ENCODE measurements at regions not wholly inside any gene's neighbourhood (a gene's known extent, or its start where the extent isn't known, plus 50 kb on each side); places are given as distances from the start of the nearest gene placed in this dataset.
"Not testable (repeated sequence)": the region's sequence is repeated elsewhere in the genome, so short reads cannot be mapped to it uniquely, and the experiment has no call there.

GRCh38 chr3:125767641-125768040 lies 172.3 kb upstream of the OSBPL11 start:
- no peak for TF ChIP-seq CTCF (IDR thresholded peaks at IDR 0.05; ENCODE audit: extremely low read depth, missing control alignments)
- DNase-seq (ENCODE audit: low spot score), result no peak

DNA sequence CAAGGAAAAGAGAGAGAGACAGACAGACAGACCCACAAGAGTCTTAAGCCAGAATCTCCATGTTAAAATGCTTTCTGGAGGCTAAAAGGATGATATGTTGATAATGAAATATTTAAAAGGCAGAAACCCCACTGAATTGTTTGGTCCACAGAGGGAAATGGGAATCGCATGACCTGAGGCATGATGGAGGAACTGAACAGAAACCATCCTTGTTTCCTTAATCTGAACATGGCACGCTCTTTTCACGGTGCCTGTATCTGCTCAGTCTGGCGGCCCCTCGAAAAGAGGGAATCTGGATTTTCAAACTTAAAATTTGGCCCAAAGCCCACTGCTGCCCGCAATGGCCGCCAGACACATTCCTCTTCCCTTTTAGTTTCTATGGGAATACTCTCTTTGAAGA lies 173.5 kb upstream of the OSBPL11 start:
- DNase-seq (ENCODE audit: low spot score), result not testable (repeated sequence)

GRCh38 chr3:125771506-125771905 lies 176.2 kb upstream of the OSBPL11 start:
- not testable (repeated sequence) for DNase-seq (ENCODE audit: low spot score)

GRCh38 chr3:125774433-125775034 lies 179.2 kb upstream of the OSBPL11 start:
- DNase-seq (ENCODE audit: low spot score), result not testable (repeated sequence)

- DNase-seq (ENCODE audit: low spot score), result not testable (repeated sequence)
These were observed 179.8 kb upstream of the OSBPL11 start for GRCh38 chr3:125775106-125775505.

- DNase-seq (ENCODE audit: low spot score), result not testable (repeated sequence)
These were observed 180.5 kb upstream of the OSBPL11 start for GRCh38 chr3:125775606-125776294.

- not testable (repeated sequence) for DNase-seq (ENCODE audit: low spot score)
These were observed 184.0 kb upstream of the OSBPL11 start for GRCh38 chr3:125779276-125779675.

DNA sequence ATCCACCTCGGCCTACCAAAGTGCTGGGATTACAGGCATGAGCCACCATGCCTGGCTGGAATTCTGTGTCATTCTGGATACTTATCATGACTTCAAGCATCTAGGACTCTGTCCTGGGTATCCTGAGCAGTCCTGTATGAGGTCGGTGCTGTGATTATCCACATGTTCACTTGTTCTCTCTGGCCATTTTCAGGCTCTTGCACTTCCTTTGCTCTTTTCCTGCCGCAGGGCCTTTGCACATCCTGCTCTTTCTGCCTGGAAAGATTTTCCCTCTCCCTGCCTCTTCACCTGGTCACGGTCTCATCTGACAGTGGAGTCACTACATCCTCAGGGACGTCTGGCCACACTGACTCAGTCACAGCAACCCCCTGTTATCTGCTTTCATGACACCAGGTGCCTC lies 184.6 kb upstream of the OSBPL11 start:
- not testable (repeated sequence) for DNase-seq (ENCODE audit: low spot score)

- DNase-seq (ENCODE audit: low spot score), result not testable (repeated sequence)
These were observed 186.4 kb upstream of the OSBPL11 start for GRCh38 chr3:125781678-125782077.

DNA sequence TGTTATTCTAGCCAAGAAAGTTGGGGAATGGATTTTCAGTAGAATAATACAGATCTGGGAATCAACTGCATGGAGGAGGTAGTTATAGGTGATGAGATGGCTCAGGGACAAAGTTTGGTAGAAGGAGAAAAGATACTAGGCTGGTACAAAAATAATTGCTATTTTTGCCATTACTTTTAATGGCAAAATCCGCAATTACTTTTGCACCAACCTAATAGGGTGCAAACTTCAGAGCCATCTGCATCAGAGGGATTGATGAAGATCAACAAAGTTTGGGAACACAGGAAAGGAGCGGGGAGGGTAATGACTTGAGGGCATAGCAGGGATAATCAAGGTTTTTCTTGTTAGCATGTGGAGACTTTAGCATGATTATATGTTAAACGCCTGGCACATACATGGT lies 178.7 kb upstream of the ROPN1B start:
- not testable (repeated sequence) for DNase-seq (ENCODE audit: low spot score)

- DNase-seq (ENCODE audit: low spot score), result not testable (repeated sequence)
These were observed 178.0 kb upstream of the ROPN1B start for GRCh38 chr3:125791021-125791420.

DNA sequence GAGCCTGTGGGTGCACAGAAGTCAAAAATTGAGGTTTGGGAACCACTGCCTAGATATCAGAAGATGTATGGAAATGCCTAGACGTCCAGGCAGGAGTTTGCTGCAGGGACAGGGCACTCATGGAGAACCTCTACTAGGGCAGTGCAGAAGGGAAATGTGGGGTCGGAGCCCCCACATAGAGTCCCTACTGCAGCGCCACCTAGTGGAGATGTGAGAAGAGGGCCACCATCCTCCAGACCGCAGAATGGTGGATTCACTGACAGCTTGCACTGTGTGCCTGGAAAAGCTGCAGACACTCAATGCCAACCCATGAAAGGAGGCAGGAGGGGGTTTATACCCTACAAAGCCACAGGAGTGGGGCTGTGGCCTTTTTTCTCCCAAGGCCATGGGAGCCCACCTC lies 159.0 kb upstream of the ROPN1B start:
- not testable (repeated sequence) for DNase-seq (ENCODE audit: low spot score)

- DNase-seq (ENCODE audit: low spot score), result not testable (repeated sequence)
These were observed 146.8 kb upstream of the ROPN1B start for GRCh38 chr3:125822175-125822574.

DNA sequence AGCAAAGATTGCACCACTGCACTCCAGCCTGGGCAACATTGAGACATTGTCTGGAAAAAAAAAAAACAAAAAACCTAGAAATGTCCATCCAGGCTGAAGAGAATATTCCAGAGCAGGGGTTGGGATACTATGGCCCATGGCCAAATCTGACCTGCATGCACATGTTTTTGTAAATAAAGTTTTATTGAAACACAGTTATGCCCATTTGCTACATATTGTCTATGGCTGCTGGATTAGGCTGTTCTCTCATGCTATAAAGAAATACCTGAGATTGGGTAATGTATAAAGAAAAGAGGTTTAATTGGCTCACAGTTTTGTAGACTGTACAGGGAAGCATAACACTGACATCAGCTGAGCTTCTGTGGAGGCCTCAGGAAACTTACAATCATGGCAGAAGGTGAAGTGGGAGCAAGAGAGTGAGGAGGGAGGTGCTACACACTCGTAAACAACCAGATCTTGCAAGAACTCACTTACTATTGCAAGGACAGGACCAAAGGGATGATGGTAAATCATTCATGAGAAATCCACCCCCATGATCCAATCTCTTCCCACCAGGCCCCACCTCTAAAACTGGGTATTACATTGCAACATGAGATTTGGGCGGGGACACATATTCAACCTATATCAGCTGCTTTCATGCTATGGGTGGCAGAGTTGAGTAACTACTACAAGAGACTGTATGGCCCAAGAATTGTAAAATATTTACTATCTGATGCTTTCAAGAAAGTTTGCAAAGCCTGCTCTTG lies 137.8 kb upstream of the ROPN1B start:
- not testable (repeated sequence) for DNase-seq (ENCODE audit: low spot score)

DNA sequence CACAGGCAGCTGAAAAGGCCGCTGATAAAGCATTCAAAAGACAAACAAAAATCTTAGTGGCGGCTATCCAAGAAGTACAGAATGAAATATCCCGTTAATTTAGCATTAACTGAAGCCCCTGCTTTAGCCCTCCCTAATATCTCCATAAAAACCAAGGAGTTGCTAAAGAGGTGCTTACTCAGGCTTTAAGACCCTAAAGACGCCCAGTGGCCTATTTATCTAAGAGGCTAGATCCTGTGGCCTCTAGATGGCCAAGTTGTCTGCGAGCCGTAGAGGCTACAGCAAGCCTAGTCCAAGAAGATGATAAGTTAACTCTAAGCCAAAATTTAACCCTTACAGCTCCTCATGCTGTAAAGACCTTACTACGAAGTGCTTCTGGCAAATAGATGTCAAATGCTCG lies 133.4 kb upstream of the ROPN1B start:
- DNase-seq (ENCODE audit: low spot score), result not testable (repeated sequence)

GRCh38 chr3:125836011-125836551 lies 132.9 kb upstream of the ROPN1B start:
- DNase-seq (ENCODE audit: low spot score), result not testable (repeated sequence)

GRCh38 chr3:125836786-125837185 lies 132.2 kb upstream of the ROPN1B start:
- DNase-seq (ENCODE audit: low spot score), result not testable (repeated sequence)

DNA sequence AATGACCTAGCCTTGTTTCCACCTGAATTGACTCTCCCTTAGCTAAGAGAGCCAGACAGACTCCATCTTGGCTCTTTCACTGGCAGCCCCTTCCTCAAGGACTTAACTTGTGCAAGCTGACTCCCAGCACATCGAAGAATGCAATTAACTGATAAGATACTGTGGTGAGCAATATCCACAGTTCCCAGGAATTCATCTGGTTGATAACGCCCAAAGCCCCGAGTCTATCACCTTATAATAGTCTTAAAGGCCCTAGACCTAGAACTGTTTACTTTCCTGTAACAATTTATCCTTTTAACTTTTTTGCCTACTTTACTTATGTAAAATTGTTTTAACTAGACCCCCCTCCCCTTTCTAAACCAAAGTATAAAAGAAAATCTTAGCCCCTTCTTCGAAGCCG lies 130.1 kb upstream of the ROPN1B start:
- not testable (repeated sequence) for DNase-seq (ENCODE audit: low spot score)

- peak; percentile 8 for DNase-seq (ENCODE audit: low spot score)
These were observed 128.5 kb upstream of the ROPN1B start for GRCh38 chr3:125840465-125840864.

DNA sequence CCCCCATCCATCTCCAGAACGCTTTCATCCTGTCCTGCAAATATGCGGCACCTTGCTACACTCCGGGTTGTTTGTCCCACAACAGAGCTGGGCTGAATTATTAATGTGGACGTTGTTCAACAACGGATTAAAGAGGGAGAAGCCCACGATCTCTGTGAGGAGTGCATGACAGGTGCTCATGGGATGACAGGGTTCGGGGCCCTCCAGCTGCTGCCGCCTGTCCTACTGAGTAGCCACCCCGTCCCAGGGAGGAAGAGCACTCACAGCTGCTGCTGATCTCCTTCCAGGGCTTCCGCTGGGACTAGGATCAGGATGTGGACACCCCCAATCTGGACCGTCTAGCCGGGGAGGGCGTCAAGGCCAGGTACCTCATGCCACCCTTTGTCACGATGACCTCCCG lies 121.0 kb upstream of the ROPN1B start:
- DNase-seq (ENCODE audit: low spot score), result not testable (repeated sequence)

GRCh38 chr3:125855006-125855405 lies 114.0 kb upstream of the ROPN1B start:
- not testable (repeated sequence) for DNase-seq (ENCODE audit: low spot score)

Data from GM20000 (cell line).